Neural progenitor cell (in vitro differentiated cells): ENCODE measurements at regions not wholly inside any gene's neighbourhood (a gene's known extent, or its start where the extent isn't known, plus 50 kb on each side); places are given as distances from the start of the nearest gene placed in this dataset.

Experiments used
- CTCF ChIP-seq: fragments of 200-600 bp; sonication (generic); IDR thresholded peaks from 2 replicates; pipeline ENCODE4 v1.5.1; 2017; ENCODE audit warnings: antibody characterized with exemption, mild to moderate bottlenecking
- EZH2phosphoT487 ChIP-seq: fragments of 200-600 bp; sonication (generic); IDR thresholded peaks from 2 replicates; pipeline ENCODE4 v1.6.1; 2017; ENCODE audit warnings: antibody characterized with exemption

DNA sequence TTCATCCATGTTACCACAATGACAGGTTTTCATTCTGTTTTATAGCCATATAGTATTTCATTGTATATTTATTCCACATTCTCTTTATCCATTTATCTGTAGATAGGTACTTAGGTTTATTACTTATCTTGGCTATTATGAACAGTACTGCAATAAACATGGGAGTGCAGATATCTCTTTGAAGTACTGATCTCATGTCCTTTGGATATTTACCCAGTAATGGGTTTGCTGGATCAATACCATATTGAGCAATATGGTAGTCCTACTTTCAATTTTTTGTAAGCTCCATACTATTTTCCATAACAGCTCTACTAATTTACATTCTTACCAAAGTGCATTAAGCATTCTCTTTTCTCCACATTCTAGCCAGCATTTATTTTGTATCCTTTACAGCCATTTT, 235.8 kb upstream of the ALG10 start:
- TF ChIP-seq CTCF (no peak), EZH2phosphoT487 (no peak)
